ENCODE measurements at regions not wholly inside any gene's neighbourhood (a gene's known extent, or its start where the extent isn't known, plus 50 kb on each side); places are given as distances from the start of the nearest gene placed in this dataset.

DNA sequence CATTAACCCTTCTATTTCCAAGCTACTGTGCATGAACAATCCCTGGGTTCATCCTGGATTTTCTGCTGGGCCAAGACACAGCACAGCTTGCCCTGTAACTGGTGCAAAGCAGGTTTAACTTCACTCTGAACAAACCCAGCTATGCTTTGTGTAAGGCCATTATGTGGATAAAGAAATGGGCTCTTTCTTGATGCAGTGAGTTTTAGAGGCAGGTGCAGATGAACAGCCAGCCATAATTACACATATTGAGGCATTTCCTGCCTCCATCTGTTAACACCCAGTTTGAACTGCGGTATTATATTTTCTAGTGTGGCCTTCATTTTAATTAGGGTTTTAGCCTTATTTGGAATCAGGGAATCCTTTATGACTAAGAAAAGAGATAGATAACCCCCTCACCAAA, 68.7 kb upstream of the ARX start:
- Histone ChIP-seq H3K4me1 (replicated peaks in 1 of 2) (no peaks in the 10 kb centered on the region), H3K4me3 (no peak overlapping the region), H3K27ac (no peak overlapping the region), H3K27me3 (peaks cover 5% of the 10 kb centered on the region), H3K9me3 (replicated peaks in 1 of 3) (peaks cover 0 to 3% (median 0%) of the 10 kb centered on the region in 3 donors), H3K36me3 (replicated peaks in 1 of 2) (no peaks in the 10 kb centered on the region)
- DNase-seq, result no peak
- WGBS, 4 donors, result 80 to 100% (median 87%) methylated on average over 1 of the region's 1 CpG
- intact Hi-C loops (cut with DNase I), result no loop called here
- TF ChIP-seq POLR2A (IDR thresholded peaks at IDR 0.05), result no peak
- TF ChIP-seq, protein P1, sequence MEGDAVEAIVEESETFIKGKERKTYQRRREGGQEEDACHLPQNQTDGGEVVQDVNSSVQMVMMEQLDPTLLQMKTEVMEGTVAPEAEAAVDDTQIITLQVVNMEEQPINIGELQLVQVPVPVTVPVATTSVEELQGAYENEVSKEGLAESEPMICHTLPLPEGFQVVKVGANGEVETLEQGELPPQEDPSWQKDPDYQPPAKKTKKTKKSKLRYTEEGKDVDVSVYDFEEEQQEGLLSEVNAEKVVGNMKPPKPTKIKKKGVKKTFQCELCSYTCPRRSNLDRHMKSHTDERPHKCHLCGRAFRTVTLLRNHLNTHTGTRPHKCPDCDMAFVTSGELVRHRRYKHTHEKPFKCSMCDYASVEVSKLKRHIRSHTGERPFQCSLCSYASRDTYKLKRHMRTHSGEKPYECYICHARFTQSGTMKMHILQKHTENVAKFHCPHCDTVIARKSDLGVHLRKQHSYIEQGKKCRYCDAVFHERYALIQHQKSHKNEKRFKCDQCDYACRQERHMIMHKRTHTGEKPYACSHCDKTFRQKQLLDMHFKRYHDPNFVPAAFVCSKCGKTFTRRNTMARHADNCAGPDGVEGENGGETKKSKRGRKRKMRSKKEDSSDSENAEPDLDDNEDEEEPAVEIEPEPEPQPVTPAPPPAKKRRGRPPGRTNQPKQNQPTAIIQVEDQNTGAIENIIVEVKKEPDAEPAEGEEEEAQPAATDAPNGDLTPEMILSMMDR (IDR thresholded peaks at IDR 0.05), result no peak

- WGBS, 4 donors, result 56 to 78% (median 63%) methylated on average over 3 of the region's 3 CpGs
These were observed 67.9 kb upstream of the ARX start for GRCh38 chrX:25083661-25084060.

GRCh38 chrX:25079020-25079419, 63.3 kb upstream of the ARX start:
- 62 to 82% (median 70%) methylated on average over 2 to 3 of the region's 3 CpGs for WGBS, 4 donors
- no peaks in the 10 kb centered on the region for H3K36me3 ChIP-seq (replicated peaks in 1 of 2)
- no peak for DNase-seq

More at GRCh38 chrX:25083661-25084060, 67.9 kb upstream of the ARX start:
- H3K27ac ChIP-seq, result no peak overlapping the region
- H3K4me3 ChIP-seq, result no peak overlapping the region
- H3K27me3 ChIP-seq, result peaks cover 5% of the 10 kb centered on the region
- DNase-seq, result no peak
- no peaks in the 10 kb centered on the region for H3K9me3 ChIP-seq (replicated peaks in 1 of 3)
- no peaks in the 10 kb centered on the region for H3K4me1 ChIP-seq (replicated peaks in 1 of 2)
- TF ChIP-seq, protein P1 (IDR thresholded peaks at IDR 0.05), result no peak
- TF ChIP-seq POLR2A (IDR thresholded peaks at IDR 0.05), result no peak
- H3K36me3 ChIP-seq (replicated peaks in 1 of 2), result no peaks in the 10 kb centered on the region
- intact Hi-C loops (cut with DNase I), result no loop called here

DNA sequence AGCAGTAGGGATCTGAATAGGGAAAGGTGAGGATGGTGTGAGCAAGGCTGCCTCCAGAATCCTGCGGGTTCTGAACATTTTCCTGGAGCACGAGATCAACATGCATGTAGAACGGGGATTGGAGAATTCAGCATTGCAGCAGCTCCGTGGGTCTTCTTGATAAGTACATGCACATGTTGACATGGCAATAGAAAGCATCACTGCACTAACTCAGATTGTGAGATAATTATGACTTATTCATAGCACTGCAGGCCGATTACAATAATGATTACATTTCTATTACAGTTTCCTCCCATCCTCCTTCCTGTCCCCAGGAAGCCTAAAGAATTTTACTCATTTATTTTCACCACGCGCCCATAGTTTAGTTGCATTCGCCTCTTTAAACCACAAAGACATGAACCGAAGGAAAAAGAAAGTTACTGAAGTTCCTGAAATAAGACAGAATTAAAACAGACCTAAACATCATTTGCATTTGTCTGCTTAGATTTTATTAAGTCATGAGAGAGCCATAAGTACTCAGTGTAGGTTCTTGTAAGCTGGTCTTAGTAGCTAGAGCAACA, 61.3 kb upstream of the ARX start:
- Histone ChIP-seq H3K4me3 (no peak overlapping the region), H3K27me3 (peaks cover 7% of the 10 kb centered on the region), H3K27ac (no peak overlapping the region), H3K9me3 (replicated peaks in 1 of 3) (no peaks in the 10 kb centered on the region), H3K36me3 (replicated peaks in 1 of 2) (no peaks in the 10 kb centered on the region), H3K4me1 (replicated peaks in 1 of 2) (no peaks in the 10 kb centered on the region)
- DNase-seq, result no peak
- intact Hi-C loops (cut with DNase I), result no loop called here
- no peak for TF ChIP-seq POLR2A (IDR thresholded peaks at IDR 0.05)
- TF ChIP-seq, protein P1 (IDR thresholded peaks at IDR 0.05), result no peak
- 65 to 75% (median 70%) methylated on average over 9 of the region's 9 CpGs for WGBS, 4 donors

More at GRCh38 chrX:25079020-25079419, 63.3 kb upstream of the ARX start:
- no peaks in the 10 kb centered on the region for H3K9me3 ChIP-seq (replicated peaks in 1 of 3)
- H3K27me3 ChIP-seq, result peaks cover 5% of the 10 kb centered on the region
- H3K4me1 ChIP-seq (replicated peaks in 1 of 2), result no peaks in the 10 kb centered on the region
- intact Hi-C loops (cut with DNase I), result no loop called here
- TF ChIP-seq, protein P1 (IDR thresholded peaks at IDR 0.05), result no peak
- no peak for TF ChIP-seq POLR2A (IDR thresholded peaks at IDR 0.05)
- no peak overlapping the region for H3K4me3 ChIP-seq
- no peak overlapping the region for H3K27ac ChIP-seq
